ENCODE measurements at regions not wholly inside any gene's neighbourhood (a gene's known extent, or its start where the extent isn't known, plus 50 kb on each side); places are given as distances from the start of the nearest gene placed in this dataset.

GRCh38 chr19:5225486-5226345 lies 114.9 kb downstream of the PTPRS start:
- DNase-seq (ENCODE audit: low read depth in 1 of 2, low spot score in 1 of 2): no peak
- CTCF ChIA-PET: interaction anchor here (0.6 to 1.2 kb wide), 7 partner anchors 11 to 445 kb away, joined by 3 read pairs; no protein-coding TSS in a partner anchor

GRCh38 chr19:5224480-5224879 lies 116.1 kb downstream of the PTPRS start:
- ATAC-seq (no peak), FAIRE-seq (no peak), DNase-seq (ENCODE audit: low read depth in 1 of 2, low spot score in 1 of 2) (no peak)
- TF ChIP-seq SMC3 (IDR thresholded peaks at IDR 0.05): no peak
- TF ChIP-seq ZFP36 (IDR thresholded peaks at IDR 0.05; ENCODE audit: borderline replicate concordance, partially characterized antibody): peak; percentile 73
- Histone ChIP-seq H3K4me3 (no peak overlapping the region), H3K27ac (no peak overlapping the region), H3K9me3 (no peaks in the 10 kb centered on the region), H3K4me1 (peaks cover 4% of the 10 kb centered on the region; the same call in 2 of the 3 replicates), H3K4me2 (no peak overlapping the region)
- 95% methylated on average over 6 of the region's 6 CpGs for WGBS (ENCODE audit: missing lambda C conversion rate)
- POLR2A ChIA-PET: no interaction called here
- CTCF ChIA-PET: interaction anchor here (0.9 to 1.4 kb wide), 2 partner anchors 172 to 348 kb away, joined by 3 read pairs; no protein-coding TSS in a partner anchor

More at GRCh38 chr19:5225486-5226345, 114.9 kb downstream of the PTPRS start:
- Histone ChIP-seq H3K4me3 (no peak overlapping the region), H3K27ac (no peak overlapping the region), H3K4me1 (peaks cover 9% of the 10 kb centered on the region; the same call in 2 of the 3 replicates), H3K9me3 (no peaks in the 10 kb centered on the region), H3K4me2 (no peak overlapping the region)
- ATAC-seq: peak in 1 of 2 experiments; percentile 48; a peak in 3 of 6 replicates
- no peak for FAIRE-seq
- POLR2A ChIA-PET: no interaction called here
- 87% methylated on average over 11 of the region's 28 CpGs for WGBS (ENCODE audit: missing lambda C conversion rate)
- TF ChIP-seq MAZ (IDR thresholded peaks at IDR 0.05; ENCODE audit: borderline replicate concordance, low read depth, low read length) (no peak), EHF (CRISPR knock-in tag; IDR thresholded peaks at IDR 0.05) (no peak), TFCP2L1 (CRISPR knock-in tag; IDR thresholded peaks at IDR 0.05) (no peak), BCL3 (IDR thresholded peaks at IDR 0.05) (no peak), KDM5A (IDR thresholded peaks at IDR 0.05) (no peak), HEYL (CRISPR knock-in tag; IDR thresholded peaks at IDR 0.05) (no peak), CTCF (IDR thresholded peaks at IDR 0.05) (peak; percentile 38; the same call in 2 of the 3 replicates), NFE2L2 (conservative IDR thresholded peaks at IDR 0.05; ENCODE audit: low read length) (no peak), ZFP36 (IDR thresholded peaks at IDR 0.05; ENCODE audit: borderline replicate concordance, partially characterized antibody) (peak; percentile 31), CBX8 (IDR thresholded peaks at IDR 0.05) (no peak), ESRRA (IDR thresholded peaks at IDR 0.05; ENCODE audit: borderline replicate concordance, low read length) (no peak)

- Histone ChIP-seq H3K9me3 (no peaks in the 10 kb centered on the region), H3K27ac (no peak overlapping the region), H3K4me3 (no peak overlapping the region), H3K4me1 (0 out of 3 replicates have a peak, but pooled peaks cover 5% of the 10 kb centered on the region), H3K4me2 (no peak overlapping the region)
- ATAC-seq: no peak
- no peak for DNase-seq (ENCODE audit: low read depth in 1 of 2, low spot score in 1 of 2)
- FAIRE-seq: no peak
- 94% methylated on average over 15 of the region's 53 CpGs for WGBS (ENCODE audit: missing lambda C conversion rate)
- ChIA-PET POLR2A (no interaction called here), CTCF (interaction anchor here (1.4 kb wide), 1 partner anchor 171 kb away, joined by 3 read pairs; no protein-coding TSS in a partner anchor)
- TF ChIP-seq TP53 (CRISPR knock-in tag; IDR thresholded peaks at IDR 0.05): no peak
- TF ChIP-seq CEBPB (IDR thresholded peaks at IDR 0.05): no peak
- TF ChIP-seq PBX3 (IDR thresholded peaks at IDR 0.05): no peak
- no peak for TF ChIP-seq FOSL2 (IDR thresholded peaks at IDR 0.05)
- TF ChIP-seq FOSL2 (CRISPR knock-in tag; IDR thresholded peaks at IDR 0.05): no peak
- no peak for TF ChIP-seq BCL3 (IDR thresholded peaks at IDR 0.05)
- no peak for TF ChIP-seq MYC (IDR thresholded peaks at IDR 0.05; ENCODE audit: borderline replicate concordance, low read length)
- TF ChIP-seq FOXS1 (CRISPR knock-in tag; IDR thresholded peaks at IDR 0.05): no peak
- TF ChIP-seq JUN (IDR thresholded peaks at IDR 0.05): no peak
Observed at GRCh38 chr19:5222821-5223321, 117.7 kb downstream of the PTPRS start.

Measured in A549 (cell line).